C4-2B (cell line): ENCODE measurements at regions not wholly inside any gene's neighbourhood (a gene's known extent, or its start where the extent isn't known, plus 50 kb on each side); places are given as distances from the start of the nearest gene placed in this dataset.

ENCODE experiments used
- H3K27ac ChIP-seq: fragments of 450-650 bp; 2 replicates; pipeline ENCODE4 v1.5.1; 2017
- CTCF ChIP-seq: fragments of 450-650 bp; conservative IDR thresholded peaks from 2 replicates; pipeline ENCODE4 v1.5.1; 2017; ENCODE audit warnings: mild to moderate bottlenecking
- ZFX ChIP-seq: fragments of 450-650 bp; IDR thresholded peaks from 2 replicates; pipeline ENCODE4 v1.6.1; 2017

DNA sequence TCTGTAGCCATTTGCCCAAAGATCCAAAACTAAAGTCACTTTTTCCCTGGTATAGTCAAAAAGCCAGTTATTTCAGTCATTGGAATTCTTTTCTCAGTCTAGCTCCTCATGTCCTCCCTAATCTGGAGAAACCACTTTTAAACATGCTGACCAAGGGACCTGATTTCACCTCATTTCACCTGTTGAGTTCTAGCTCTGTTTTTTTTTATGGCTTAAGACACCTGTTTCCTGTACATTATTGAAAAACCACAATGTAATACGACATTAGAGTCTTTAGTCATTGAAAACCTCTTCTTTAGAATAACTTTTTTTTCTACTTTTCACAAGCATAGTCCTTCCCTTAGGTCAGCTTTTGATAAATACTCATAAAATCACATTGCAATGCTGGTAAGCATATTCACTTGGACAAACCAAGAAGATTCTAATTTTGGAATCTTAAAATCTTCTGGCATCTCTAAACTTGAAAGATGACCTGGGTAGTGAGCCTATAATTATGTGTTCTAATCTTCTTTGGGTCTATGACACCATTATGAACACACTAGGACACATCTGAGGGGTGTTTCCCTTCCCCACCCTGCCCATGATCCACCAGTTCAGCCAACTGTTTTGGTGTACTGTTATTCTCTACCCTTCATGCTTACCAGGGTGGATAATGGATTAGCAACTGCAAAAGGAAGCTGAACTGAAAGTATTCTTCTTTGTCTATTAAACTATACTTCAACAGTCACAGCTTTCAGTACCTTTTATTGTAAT is 103.5 kb upstream of the FXR1 start:
- H3K27ac ChIP-seq = no peak overlapping the region
- TF ChIP-seq CTCF (no peak), ZFX (no peak)

GRCh38 chr3:180820400-180820799 is 92.1 kb upstream of the FXR1 start:
- TF ChIP-seq ZFX = no peak
- no peak overlapping the region for H3K27ac ChIP-seq

DNA sequence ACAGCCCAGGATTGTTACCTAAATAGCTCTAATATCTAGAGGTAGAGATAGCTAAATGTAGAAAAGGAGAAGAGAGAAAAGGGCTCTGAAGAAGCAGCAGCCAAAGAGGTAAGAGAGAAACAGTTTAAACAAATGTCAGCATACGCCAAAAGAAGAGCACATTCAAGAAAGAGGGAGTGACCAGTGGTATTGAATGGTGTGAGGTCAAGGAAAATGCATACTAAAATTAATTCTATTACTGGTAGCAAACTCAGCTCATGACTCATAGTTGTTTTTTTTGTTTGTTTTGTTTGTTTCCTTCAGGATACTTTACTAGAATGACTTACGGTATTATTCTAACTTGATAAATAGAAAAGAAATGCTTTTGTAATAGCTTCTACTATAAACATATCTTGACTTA is 86.5 kb upstream of the FXR1 start:
- TF ChIP-seq ZFX (no peak), CTCF (no peak)

DNA sequence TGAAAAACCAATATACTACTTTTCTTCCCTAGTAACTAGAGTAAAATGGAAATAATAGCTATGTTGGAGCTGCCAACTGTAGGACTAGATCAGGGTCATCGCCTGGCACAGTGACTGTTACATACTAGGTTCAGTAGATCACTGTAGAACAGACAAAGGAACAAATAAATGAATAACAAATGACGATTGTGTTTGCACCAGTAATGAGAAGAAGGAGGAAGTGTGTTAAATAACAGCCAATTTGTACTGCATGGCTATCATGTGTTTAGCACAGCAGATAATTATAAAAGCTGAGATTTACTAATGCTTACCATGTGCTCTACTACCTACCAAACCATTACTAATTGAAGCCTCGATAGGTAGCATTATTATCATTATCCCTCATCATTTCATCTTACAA is 85.3 kb upstream of the FXR1 start:
- TF ChIP-seq CTCF (no peak), ZFX (no peak)
- no peak overlapping the region for H3K27ac ChIP-seq

More for the DNA sequence above, 86.5 kb upstream of the FXR1 start:
- H3K27ac ChIP-seq = no peak overlapping the region

DNA sequence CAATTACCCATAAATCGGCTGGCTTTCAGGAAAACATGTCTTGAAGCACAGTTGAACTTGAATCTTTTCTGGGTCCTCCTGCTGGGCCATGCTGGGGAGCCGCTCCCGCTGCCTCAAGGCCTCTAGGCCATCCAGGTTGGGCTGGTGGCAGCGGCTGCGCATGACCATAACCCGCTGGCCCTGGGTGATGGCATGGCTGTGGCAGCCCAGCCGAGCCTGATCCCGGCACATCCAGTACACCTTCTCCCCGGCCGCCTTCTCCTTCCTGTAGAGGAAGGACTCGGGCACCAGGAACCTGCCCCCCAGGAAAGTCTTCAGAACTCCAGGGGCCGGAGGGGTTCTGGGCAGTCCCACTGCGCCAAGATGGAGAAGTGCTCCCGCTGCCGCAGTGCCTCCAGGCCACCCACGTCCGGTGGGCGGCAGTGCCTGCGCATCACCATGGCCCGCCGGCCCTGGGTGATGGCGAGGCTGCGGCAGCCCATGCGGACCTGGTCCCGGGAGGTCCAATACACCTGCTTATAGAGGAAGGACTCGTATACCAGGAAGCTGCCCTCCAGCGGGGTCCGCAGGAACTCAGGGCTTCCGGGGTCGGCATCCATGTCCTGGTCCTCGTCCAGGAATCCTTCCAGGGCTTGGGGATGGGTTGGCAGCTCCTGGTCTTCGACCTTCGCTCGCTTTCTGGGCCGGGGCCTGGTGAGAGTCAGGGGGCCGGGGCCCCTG is 84.3 kb upstream of the FXR1 start:
- H3K27ac ChIP-seq = no peak overlapping the region
- TF ChIP-seq ZFX (no peak), CTCF (no peak)

GRCh38 chr3:180828723-180829408 is 83.6 kb upstream of the FXR1 start:
- no peak overlapping the region for H3K27ac ChIP-seq
- TF ChIP-seq ZFX (no peak), CTCF (no peak)

- TF ChIP-seq ZFX (no peak), CTCF (no peak)
- no peak overlapping the region for H3K27ac ChIP-seq
Observed at GRCh38 chr3:180829409-180830405, 82.8 kb upstream of the FXR1 start.
